ENCODE measurements at regions not wholly inside any gene's neighbourhood (a gene's known extent, or its start where the extent isn't known, plus 50 kb on each side); places are given as distances from the start of the nearest gene placed in this dataset.

GRCh38 chr18:39318008-39318407 is 1752.4 kb upstream of the CELF4 start:
- Histone ChIP-seq H3K27me3 (ENCODE audit: control insufficient read depth, insufficient read depth, low read length, poor library complexity, severe bottlenecking) (no peaks in the 10 kb centered on the region), H3K9me3 (ENCODE audit: control insufficient read depth, low read length) (no peaks in the 10 kb centered on the region), H3K27ac (ENCODE audit: low read depth, low read length) (no peak overlapping the region), H3K9ac (ENCODE audit: extremely low read depth, low read length, poor library complexity, severe bottlenecking) (no peak overlapping the region), H3K4me1 (ENCODE audit: control insufficient read depth, insufficient read depth, low read length) (no peaks in the 10 kb centered on the region), H3K36me3 (ENCODE audit: control insufficient read depth, insufficient read depth, low read length) (no peaks in the 10 kb centered on the region), H3K4me3 (ENCODE audit: low read length) (no peak overlapping the region)
- WGBS, 2 experiments (ENCODE audit: insufficient coverage in 1 of 2, insufficient read length in 1 of 2), result 96 to 97% methylated on average over 3 of the region's 3 CpGs
- peaks cover 10% of the 10 kb centered on the region for H3K4me1 Mint-ChIP-seq
- H3K9me3 Mint-ChIP-seq, result no peaks in the 10 kb centered on the region
- H3K27me3 Mint-ChIP-seq (ENCODE audit: insufficient read depth), result no peaks in the 10 kb centered on the region
- no peak overlapping the region for H3K4me3 Mint-ChIP-seq
- no peaks in the 10 kb centered on the region for H3K36me3 Mint-ChIP-seq (ENCODE audit: low read depth)
- TF ChIP-seq CTCF (conservative IDR thresholded peaks at IDR 0.05), result no peak
- H3K27ac Mint-ChIP-seq, result no peak overlapping the region
- no peak for DNase-seq

GRCh38 chr18:39314595-39314994 is 1749.0 kb upstream of the CELF4 start:
- WGBS, 2 experiments (ENCODE audit: insufficient coverage in 1 of 2, insufficient read length in 1 of 2), result 92 to 100% methylated on average over 2 of the region's 2 CpGs
- Mint-ChIP-seq H3K4me3 (no peak overlapping the region), H3K9me3 (peaks cover 14% of the 10 kb centered on the region), H3K27ac (no peak overlapping the region), H3K4me1 (peaks cover 10% of the 10 kb centered on the region), H3K36me3 (ENCODE audit: low read depth) (peaks cover 8% of the 10 kb centered on the region), H3K27me3 (ENCODE audit: insufficient read depth) (no peaks in the 10 kb centered on the region)
- no peak for TF ChIP-seq CTCF (conservative IDR thresholded peaks at IDR 0.05)
- Histone ChIP-seq H3K4me3 (ENCODE audit: low read length) (no peak overlapping the region), H3K36me3 (ENCODE audit: control insufficient read depth, insufficient read depth, low read length) (no peaks in the 10 kb centered on the region), H3K9ac (ENCODE audit: extremely low read depth, low read length, poor library complexity, severe bottlenecking) (no peak overlapping the region), H3K27me3 (ENCODE audit: control insufficient read depth, insufficient read depth, low read length, poor library complexity, severe bottlenecking) (no peaks in the 10 kb centered on the region), H3K9me3 (ENCODE audit: control insufficient read depth, low read length) (no peaks in the 10 kb centered on the region), H3K27ac (ENCODE audit: low read depth, low read length) (no peak overlapping the region), H3K4me1 (ENCODE audit: control insufficient read depth, insufficient read depth, low read length) (no peaks in the 10 kb centered on the region)
- DNase-seq, result no peak

GRCh38 chr18:39313992-39314391 is 1748.4 kb upstream of the CELF4 start:
- Histone ChIP-seq H3K4me1 (ENCODE audit: control insufficient read depth, insufficient read depth, low read length) (no peaks in the 10 kb centered on the region), H3K27ac (ENCODE audit: low read depth, low read length) (no peak overlapping the region), H3K9ac (ENCODE audit: extremely low read depth, low read length, poor library complexity, severe bottlenecking) (no peak overlapping the region), H3K9me3 (ENCODE audit: control insufficient read depth, low read length) (no peaks in the 10 kb centered on the region), H3K4me3 (ENCODE audit: low read length) (no peak overlapping the region), H3K36me3 (ENCODE audit: control insufficient read depth, insufficient read depth, low read length) (no peaks in the 10 kb centered on the region), H3K27me3 (ENCODE audit: control insufficient read depth, insufficient read depth, low read length, poor library complexity, severe bottlenecking) (no peaks in the 10 kb centered on the region)
- Mint-ChIP-seq H3K36me3 (ENCODE audit: low read depth) (peaks cover 10% of the 10 kb centered on the region), H3K4me1 (peaks cover 10% of the 10 kb centered on the region), H3K9me3 (peaks cover 19% of the 10 kb centered on the region), H3K27ac (no peak overlapping the region), H3K27me3 (ENCODE audit: insufficient read depth) (no peaks in the 10 kb centered on the region), H3K4me3 (no peak overlapping the region)
- no peak for DNase-seq
- 95% methylated on average over 2 of the region's 4 CpGs; no CpG with 5 or more reads in 1 of the 2 experiments for WGBS, 2 experiments (ENCODE audit: insufficient coverage in 1 of 2, insufficient read length in 1 of 2)
- TF ChIP-seq CTCF (conservative IDR thresholded peaks at IDR 0.05), result no peak

Measured in endodermal cell (in vitro differentiated cells).